ENCODE measurements at regions not wholly inside any gene's neighbourhood (a gene's known extent, or its start where the extent isn't known, plus 50 kb on each side); places are given as distances from the start of the nearest gene placed in this dataset.

GRCh38 chr4:24686866-24687692 is 102.7 kb upstream of the DHX15 start:
- TF ChIP-seq CTCF (conservative IDR thresholded peaks at IDR 0.05; ENCODE audit: low read depth, low read length) (peak; percentile 75), EZH2 (IDR thresholded peaks at IDR 0.05; ENCODE audit: borderline replicate concordance, low read depth, low read length, poor library complexity, severe bottlenecking) (no peak)

All from A673 (cell line).